ENCODE measurements at regions not wholly inside any gene's neighbourhood (a gene's known extent, or its start where the extent isn't known, plus 50 kb on each side); places are given as distances from the start of the nearest gene placed in this dataset.
A peak's percentile ranks its signal among the peaks of the same experiment; 100 is the strongest.

DNA sequence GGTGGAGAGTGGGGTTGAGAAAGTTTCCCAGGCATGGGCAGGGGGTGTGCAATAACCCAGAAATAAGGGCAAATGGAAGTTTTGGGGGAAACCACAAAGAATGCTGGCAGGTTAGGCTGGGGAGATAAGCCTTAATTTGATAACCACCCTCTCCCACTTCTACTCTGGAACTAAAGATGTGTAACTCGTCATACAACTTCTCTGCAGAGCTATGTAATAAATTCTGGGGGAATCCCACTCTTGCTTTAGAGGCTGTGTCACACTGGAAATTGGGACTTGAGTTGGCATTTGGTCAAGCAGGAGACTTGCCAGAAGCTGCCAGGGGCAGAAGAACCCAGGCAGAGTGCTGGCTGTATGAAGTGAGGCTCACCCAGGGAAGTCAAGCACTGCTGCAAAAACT, 170.9 kb upstream of the CPEB2 start:
- no peak for DNase-seq

DNA sequence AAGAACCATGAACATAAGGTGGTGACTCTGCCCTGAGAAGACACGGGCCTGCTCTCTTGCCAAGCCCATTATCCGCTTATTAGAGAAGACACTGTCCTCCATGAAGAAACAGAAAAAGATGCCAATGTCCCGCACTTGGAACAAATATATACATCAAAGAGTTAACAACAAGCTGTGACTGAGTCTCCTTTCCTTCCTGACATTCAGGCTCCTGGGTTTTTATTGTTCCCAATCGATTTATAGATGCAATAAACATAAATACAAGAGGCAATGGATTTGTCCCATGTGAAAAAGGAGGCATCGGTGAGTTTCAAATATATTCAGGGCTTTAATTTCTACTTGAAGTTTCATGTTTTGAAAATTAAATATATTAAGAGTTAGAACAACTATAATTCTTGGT, 169.2 kb upstream of the CPEB2 start:
- DNase-seq, result no peak

DNA sequence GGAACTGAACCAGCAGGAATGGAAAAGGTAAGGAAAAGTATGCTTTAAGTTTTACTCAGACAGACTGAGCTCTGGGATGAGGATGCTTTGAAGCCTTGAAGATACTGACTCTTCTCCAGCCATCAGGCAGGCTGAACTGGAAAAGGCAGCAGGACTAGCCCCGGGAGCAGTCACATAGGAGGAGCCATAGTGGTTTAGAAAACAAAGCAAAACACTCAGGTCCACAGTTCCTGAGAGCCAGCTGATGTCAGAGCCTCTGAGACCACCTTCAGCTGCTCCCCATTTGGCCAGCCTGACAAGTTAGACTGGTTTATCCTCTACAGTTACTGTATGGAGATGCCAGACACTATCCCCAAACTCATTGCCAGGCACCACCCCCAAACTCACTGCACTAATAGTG, 167.9 kb upstream of the CPEB2 start:
- no peak for DNase-seq

DNA sequence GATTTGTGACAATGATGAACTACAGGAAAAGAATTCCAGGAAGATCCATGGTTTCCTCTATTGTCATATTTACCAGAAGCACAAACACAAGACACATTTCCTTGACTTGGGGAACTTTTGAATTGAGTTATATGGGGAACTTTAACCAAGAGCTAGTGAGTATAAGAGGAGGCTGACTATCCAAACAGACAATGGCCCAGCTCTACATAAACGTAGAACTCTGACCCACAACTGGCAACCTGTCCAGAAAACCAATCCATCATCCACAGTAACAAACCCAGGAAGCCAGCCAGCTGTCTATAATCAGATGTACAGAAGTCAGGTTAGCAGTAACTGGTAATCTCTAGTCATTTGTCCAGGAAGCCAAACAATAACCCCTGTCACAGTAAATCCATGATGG, 167.0 kb upstream of the CPEB2 start:
- no peak for DNase-seq

DNA sequence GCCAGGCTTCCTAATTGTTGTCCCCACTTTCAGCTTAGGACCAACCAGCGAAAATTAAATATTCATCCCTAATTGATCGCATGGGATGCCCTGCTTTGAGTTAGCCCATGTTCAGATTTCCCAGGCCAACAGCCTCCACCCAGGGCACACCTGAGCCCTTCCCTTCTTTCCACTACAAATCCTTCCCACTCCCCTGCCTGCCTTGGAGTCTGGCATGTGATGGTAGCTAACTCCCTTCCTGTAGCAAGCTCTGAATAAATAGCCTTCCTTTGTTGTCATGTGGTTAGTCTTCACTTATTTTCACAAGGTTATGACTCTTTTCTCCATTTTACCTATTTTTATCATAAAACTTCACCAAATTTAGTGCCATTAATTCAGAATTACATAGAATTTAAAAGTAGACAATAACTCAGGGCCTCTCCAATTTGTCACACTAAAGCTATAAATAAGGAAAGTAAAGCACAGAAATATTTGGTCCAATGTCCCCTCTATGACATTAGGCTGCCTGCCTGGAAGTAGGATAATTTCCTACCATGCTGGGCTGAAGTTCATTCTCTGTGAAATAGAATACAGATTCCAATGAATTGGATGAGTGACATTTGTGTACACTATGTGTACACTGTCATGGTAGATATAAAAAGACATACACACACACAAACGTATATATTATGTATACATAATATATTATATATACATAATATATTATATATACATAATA, 166.4 kb upstream of the CPEB2 start:
- DNase-seq, result no peak

DNA sequence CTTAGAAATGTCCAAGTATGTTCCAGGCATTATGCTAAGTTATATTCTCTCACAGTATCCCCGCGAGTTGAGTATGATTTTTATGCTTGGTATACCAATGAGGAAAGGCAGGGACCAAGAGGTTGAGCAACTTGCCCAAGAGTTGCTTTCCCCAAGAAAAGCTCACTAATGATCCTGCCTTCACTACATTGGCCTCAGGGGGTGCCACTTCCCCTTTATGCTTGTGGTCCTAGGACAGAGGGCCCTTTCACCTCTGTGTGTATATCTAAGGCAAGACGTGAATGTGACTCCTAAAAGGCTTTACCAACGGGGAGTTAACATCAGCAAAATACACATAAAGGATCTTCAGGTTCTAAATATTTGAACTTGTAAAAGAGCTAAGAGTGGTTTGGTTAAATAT, 164.4 kb upstream of the CPEB2 start:
- DNase-seq, result no peak

DNA sequence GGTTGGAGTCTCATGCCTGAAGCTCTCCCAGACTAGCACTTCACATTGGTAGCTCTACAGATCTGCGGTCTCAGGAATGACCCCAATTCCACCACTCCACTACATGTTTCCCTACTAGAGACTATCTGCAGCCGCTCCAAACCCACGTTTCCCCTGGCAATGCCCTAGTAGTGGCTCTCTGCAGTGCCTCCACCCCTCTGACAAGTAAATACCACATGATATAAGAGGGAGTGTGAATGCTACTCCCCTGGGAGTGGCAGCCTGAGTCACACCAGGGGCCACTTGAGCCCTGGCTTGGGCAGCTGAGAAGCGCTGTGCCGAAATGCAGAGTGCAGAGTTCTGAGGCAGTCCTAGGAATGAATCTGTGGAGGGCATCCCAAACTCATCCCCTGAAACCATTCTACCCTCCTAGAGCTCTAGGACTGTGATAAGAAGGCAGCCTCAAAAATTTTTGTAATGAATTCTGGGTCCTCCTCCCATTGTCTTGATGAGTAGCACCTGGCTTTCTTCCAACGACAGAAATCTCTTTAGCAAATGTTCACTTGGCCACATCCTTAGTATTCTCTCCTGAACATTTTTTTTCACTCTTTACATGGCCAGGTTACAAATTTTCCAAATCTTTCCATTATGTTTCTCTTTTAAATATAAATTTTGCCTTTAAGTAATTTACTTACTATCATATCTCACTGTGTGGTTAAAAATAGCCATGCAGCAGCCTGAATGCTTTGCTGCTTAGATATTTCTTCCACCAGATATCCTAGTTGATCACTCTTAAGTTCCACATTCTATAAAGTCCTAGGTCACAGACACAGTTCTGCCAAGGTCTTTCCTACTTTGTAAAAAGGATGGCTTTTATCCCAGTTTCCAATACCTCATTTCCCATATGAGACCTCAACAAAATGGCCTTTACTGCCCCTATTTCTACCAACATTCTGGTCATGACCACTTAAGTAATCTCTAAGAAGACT, 160.2 kb upstream of the CPEB2 start:
- DNase-seq, result no peak

DNA sequence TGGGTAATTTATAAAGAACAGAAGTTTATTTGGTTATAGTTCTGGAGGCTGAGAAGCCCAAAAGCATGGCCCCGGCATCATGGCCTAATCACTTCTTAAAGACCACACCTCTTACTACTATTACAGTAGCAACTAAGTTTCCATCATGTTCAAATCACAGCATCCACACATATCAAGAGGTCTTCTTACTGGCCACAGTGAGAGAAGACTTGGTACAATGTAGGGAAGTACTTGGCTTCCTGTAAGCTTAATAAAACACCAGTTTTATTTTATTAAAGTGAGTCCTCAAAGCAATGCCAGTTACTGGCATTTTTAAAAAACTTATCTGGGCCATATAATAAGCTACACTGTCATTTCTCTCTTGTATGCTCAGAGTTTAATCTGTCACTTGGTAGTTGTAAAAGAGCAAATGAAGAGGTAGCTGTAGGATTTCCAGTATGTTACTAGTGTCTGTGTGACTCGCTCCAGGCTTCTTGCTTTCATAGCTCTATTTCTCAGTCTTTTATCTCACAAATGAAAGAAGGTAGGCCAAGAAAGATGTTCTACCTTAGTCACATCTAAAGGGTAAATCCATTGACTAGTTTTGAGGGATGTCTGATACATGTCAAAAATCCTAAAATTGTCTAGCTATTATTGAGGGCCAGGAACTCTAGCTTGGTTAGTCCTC, 159.2 kb upstream of the CPEB2 start:
- DNase-seq, result no peak

DNA sequence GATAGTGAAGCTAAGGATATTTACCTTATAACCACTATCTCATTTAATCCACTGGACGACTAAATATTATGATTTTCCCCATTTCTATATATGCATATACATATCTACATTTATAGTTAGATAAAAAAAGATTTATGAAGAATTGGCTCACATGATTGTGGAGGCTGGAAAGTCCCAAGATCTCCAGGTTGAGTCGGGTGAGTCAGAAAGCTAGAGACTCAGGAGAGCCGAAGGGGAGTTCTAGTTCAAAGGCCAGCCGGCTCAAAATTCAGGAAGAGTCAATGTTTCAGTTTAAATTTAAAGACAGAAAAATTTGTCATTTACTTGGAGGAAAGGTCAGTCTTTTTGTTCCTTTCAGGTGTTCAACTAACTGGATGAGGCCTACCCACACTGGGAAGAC, 158.2 kb upstream of the CPEB2 start:
- DNase-seq, result no peak

DNA sequence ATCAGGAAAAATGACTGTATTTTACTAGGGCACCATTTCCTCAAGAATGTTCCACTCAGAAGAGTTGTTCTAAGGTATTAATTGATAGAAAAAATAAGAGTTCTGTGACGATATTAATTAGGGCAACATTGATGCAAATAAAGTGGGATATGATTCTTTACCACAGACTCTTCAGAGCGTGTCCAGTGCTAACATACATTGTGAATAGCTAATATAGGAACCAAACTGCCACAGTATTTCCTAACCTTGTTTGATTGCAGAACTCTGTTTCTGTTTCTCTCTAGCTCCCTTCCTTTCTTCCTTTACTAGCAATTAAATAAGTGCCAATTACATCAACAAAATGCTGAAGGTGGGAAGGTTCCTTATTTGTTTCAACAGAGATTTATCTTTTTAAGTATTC, 154.1 kb upstream of the CPEB2 start:
- DNase-seq, result no peak

DNA sequence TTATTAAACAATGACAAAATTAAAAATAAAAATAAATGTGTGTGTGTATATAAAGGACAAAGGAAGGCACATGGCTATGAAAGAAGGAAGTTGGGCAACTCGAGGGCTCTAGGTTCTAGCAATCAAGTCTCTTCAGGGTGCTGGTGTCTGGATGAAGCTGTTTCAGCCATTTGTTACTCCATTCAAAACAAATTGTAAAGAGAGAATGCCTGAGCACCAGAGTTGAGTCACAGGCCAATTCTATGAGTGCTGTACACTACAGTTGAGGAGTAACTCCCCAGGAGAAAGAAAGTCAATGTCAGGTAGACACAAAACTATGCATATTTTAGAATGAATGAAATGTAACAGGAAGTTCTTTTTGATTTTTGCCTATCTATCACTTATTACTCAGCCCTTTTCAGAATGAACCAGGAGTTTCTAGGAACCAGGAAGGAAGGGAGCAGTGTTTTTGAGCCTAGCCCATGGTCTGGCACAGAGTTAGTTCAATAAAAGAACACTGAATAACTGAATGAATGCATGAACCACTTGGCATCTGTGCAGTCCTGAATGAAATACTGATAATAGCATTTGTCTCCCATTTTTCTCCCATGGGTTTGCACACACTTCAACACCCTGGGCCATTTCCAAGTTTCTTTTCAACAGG, 151.7 kb upstream of the CPEB2 start:
- DNase-seq, result no peak

DNA sequence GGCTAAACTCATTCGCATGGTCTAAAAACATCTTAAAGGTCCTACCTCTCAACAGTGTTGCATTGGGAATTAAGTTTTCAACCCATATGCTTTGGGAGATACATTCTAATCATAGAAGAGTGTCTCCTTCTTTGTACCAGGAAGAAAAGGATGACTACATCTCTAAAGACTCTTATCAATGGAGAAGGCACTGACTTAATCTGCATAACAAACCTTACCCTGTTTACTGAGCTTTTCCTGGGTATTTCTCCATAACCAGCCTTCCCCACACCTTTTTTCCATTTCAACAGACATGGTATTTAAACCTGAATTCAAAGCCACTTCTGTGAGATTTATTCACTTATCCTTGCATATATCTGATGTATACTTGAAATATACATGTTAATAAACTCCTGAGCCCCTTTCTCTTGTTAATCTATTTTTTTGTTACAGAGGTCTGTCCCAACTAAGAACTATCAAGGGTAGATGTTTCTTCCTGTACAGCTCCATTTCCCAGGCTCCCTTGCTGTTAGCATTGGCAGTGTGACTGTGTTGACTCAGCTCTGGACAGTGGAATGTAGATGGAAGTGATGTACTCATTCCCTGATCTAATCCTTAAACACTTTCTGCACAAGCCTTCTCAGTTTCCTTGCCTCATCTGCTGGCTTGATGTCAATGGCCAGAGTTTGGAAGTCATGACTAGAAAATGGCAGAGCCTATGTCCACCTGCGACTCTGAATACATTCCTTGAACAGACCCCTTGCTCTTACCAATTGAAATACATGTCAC, 148.9 kb upstream of the CPEB2 start:
- DNase-seq, result no peak

DNA sequence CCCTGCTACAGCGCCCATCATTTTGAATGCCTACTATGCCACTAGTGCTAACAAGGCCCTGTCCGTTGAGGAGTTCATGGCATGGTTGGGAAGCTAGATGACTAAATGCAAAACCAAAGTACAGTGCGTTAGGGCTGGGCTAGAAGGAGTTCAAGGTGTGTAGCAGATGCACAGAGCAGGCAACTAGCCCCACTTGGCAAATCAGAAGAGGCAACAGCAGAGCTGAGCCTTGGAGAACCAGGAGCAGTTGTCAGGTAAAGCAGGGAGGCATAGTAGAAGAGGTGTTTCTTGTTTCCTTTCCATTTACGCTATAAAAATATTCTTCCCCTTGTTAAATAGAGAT, 146.6 kb upstream of the CPEB2 start:
- DNase-seq, result no peak

DNA sequence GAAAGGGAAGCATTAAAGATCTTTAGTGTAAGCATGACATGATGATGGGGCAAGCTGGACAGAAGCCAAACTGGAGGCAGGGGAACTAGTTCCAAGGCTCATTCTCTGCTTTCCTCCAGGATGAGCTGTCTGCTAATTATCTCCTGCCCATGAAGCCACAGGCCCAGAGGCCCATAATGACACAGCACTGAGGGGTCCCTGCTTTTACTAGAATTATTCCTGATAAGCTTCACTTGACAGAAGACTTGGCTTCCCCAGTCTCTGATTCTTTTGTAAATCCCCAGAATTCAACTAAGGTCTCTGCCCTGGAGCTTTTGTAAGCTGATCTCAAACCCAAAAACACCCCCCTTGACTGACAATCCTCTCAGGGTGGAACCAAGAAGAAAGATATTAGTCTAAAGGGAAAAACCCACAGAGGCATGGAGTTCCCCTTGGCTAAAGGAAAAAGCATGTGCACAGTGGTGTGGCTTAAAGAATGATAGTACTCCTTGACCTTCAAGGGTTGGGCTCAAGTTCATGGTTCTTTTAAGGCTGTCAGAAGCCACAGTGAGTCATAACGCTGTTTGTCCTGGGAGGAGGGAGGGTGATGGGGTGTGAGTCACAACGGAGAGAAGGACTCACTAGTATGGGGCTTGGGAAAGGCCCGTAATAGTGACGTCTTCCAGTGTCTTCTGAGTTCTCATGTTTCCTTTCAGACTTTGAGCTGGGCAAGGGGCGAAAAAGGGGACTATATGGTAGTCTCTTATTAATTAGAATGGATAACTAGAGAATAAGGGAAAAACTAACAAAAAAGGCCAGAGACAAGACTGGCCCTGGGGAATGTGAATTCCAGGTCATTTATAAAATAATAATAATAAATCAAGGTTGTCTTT, 146.0 kb upstream of the CPEB2 start:
- DNase-seq, result peak in 2 of 4 experiments; percentile 13 to 24

DNA sequence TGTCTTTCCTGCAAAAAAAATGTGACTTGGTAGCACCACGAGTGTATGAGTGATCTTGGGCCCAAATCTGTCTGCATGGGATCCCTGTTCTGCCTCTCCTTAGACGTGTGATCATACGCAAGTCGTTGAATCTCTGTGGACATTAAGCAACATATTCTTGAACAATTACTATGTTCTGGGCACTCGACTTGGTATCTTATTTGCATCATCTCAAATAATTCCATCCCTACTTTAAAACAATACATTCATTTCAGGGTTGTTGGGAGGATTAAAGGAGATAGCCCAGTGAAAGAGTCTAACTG, 145.4 kb upstream of the CPEB2 start:
- no peak for DNase-seq

DNA sequence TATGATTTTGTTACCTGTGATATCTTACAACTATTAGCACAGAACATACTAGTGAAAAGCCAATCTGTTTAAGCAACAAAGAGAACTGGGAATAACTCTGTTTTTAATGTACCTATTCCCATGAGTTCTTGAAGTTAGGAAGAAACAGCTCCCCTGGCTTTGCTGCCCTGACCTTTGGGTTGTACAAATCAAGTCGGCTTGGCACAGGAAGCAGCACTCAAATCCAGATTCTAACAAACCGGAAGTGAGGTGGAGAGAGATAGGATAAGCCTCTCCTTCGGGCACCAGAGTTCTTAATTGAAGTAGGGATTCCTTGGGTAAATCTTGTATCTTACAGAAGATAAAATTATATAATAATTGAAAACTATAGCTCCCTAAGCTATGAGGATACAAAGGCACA, 144.8 kb upstream of the CPEB2 start:
- no peak for DNase-seq

DNA sequence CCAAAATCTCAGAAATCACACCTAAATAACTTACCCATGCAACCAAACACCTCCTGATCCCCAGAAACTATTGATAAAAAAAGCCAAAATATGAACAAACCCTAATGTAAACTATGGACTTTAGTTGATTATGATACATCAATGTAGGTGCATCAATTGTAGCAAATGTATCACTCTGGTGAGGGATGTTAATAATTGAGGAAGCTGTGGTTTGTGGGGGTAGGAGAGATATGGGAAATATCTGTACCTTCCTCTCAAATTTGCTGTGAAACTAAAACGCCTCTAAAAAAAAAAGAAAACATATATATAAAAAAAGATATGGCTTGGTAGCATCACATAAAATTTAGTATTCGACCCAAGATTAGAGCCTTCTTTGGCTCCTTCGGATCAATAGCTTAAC, 144.3 kb upstream of the CPEB2 start:
- no peak for DNase-seq

DNA sequence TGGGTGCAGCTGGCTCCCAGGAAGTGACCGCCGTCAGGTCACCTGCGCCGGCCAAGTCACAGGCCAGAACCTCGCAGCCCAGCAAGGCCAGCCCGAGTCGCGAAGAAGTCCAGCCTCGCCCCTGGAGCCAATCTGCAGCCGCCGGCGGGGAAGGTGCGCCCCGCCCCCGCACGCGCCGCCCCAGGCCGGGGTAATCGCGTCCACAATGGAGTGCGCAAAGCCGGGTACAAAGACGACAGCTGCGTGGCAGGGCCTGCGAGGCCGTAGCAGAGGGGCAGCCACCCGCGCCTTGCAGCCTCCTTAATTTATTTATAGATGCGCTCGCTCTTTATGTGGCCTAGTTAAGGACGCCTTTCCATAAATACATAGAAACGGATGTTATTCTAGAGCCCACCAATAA, 139.4 kb upstream of the CPEB2 start:
- DNase-seq, result no peak

DNA sequence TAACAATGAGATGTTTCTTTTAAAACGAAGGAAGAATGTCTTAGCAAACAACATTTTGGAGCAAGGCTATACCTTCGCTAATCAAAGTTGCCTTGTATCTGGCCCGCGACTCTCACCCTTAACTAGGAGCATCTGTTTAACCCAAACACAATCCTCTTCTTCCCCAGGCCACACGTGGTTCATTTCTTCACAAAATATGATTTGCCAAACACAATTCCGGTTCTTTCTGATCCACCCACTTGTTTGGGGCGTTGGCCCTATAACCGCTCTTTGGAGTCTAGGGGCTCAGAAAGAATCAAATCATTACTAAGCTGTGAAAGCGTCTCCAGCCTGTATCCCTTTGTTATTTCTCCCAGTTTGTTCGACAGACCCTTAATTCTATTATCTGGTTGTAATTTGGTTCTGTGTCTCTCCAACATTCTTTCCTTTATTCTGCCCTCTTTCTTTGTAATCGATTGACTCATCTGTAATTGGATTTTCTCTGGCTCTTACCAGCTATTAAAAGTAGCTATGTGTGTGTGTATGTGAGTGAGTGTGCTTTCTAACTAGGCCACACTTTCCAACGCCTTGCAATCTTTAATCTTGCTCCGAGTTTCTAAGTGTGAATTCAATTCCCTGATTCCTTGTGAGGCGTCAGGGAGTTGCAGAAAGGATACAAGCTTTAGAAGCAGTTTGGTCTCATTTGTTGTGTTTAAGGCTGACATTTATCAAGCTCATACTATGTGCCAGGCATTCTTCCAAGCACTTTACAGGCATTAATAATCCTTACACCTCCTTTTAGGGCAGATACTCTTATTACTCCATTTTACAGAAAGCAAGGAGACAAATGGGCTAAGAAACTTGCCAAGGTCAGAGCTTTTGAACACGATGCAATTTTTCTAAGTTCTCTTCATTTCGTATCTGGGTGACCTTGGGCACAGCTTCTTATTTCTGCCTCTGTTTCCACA, 138.6 kb upstream of the CPEB2 start:
- DNase-seq, result no peak

DNA sequence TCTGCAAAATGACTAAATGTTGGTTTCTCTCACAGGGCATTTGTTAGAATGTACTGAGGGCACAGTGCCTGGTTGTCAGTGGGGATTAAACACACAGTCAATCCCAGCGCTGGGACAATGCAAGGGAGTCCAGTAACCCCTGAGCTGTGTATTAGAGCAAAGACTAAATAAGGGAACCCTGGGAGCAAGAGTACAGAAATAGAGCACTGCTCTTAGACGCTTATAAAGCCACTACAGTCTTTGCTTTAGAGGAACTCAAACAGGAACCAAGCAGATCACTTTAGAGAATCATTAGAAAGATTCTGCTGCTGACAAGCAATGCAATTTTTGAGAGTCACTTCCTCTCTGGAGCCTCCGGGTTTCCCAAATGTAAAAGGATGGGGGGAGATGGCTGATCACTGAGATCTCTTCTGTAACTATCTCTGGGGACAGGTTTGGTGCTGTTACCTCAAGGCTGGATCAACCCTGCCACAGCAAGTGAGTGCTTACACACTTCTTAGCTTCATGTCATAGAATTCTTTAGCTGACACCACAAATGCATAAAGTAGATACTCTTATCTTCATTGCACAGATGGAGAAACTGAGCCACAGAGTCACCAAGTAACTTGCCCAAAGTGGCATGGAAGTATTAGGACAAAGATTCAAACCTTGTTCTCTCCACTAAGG, 137.8 kb upstream of the CPEB2 start:
- no peak for DNase-seq

Data from activated CD4-positive, CD25-positive, alpha-beta regulatory T cell (primary cell).